HEK293 (cell line): ENCODE measurements at regions not wholly inside any gene's neighbourhood (a gene's known extent, or its start where the extent isn't known, plus 50 kb on each side); places are given as distances from the start of the nearest gene placed in this dataset.
A peak's percentile ranks its signal among the peaks of the same experiment; 100 is the strongest.

Source experiments
- CTCF ChIA-PET: fragments of 350-600 bp; formaldehyde crosslinking; extraction: SDS; loops from one replicate; lab custom pipeline; 2021; ENCODE audit warnings: antibody characterized with exemption; lab: Yijun Ruan, JAX
- POLR2A ChIA-PET: fragments of 300-600 bp; formaldehyde crosslinking; extraction: SDS; loops from one replicate; lab custom pipeline; 2020; ENCODE audit warnings: antibody characterized with exemption, inconsistent platforms; lab: Yijun Ruan, JAX
- H3K27ac ChIP-seq: fragments of 200-500 bp; sonication (Bioruptor generic); 2 replicates; pipeline ENCODE4 v1.5.1; 2014; ENCODE audit warnings: low read depth, low read length, control low read depth, inconsistent platforms; ENCODE audit errors: extremely low read depth
- H3K36me3 ChIP-seq, 2 experiments: fragments of 200-500 bp in 1 of 2; sonication (Bioruptor generic) in 1 of 2; 1 replicate in 1 of 2; 2 replicates in 1 of 2; pipeline ENCODE4 v1.5.1; 2014 to 2017; ENCODE audit warnings: inconsistent platforms in 2 of 2, low read length in 2 of 2; ENCODE audit not compliant: control insufficient read depth in 2 of 2, insufficient read depth in 1 of 2
- H3K4me1 ChIP-seq: fragments of 200-500 bp; sonication (Bioruptor generic); 2 replicates; pipeline ENCODE4 v1.5.1; 2014; ENCODE audit warnings: mild to moderate bottlenecking, low read length, inconsistent platforms; ENCODE audit not compliant: control insufficient read depth, insufficient read depth
- H3K4me3 ChIP-seq: 2 replicates; pipeline ENCODE4 v1.5.1; 2011; ENCODE audit warnings: low read depth, mild to moderate bottlenecking, control low read depth, low read length, moderate library complexity
- H3K9me3 ChIP-seq: fragments of 200-500 bp; sonication (Bioruptor generic); 2 replicates; pipeline ENCODE4 v1.5.1; 2014; ENCODE audit warnings: low read depth, low read length, inconsistent platforms; ENCODE audit not compliant: control insufficient read depth, insufficient read depth
- GFI1B ChIP-seq: fragments of 450-650 bp; formaldehyde crosslinking; IDR thresholded peaks from 2 replicates; pipeline ENCODE4 v1.5.1; 2016; ENCODE audit warnings: missing biosample characterization, missing genetic modification characterization
- GLI4 ChIP-seq: fragments of 450-650 bp; formaldehyde crosslinking; IDR thresholded peaks from 2 replicates; pipeline ENCODE4 v1.5.1; 2016; ENCODE audit warnings: missing biosample characterization, missing genetic modification characterization
- IKZF3 ChIP-seq: fragments of 450-650 bp; IDR thresholded peaks from 2 replicates; pipeline ENCODE4 v1.5.0; 2018; ENCODE audit warnings: missing biosample characterization, mild to moderate bottlenecking, missing genetic modification characterization, moderate library complexity
- OSR2 ChIP-seq: fragments of 450-650 bp; formaldehyde crosslinking; IDR thresholded peaks from 2 replicates; pipeline ENCODE4 v1.5.1; 2016; ENCODE audit warnings: missing biosample characterization, missing genetic modification characterization
- PBX3 ChIP-seq: sonication (generic); formaldehyde crosslinking; IDR thresholded peaks from 2 replicates; pipeline ENCODE4 v1.8.1; 2022; ENCODE audit warnings: mild to moderate bottlenecking, moderate library complexity, missing genetic modification reagents
- SCRT1 ChIP-seq: fragments of 450-650 bp; formaldehyde crosslinking; IDR thresholded peaks from 2 replicates; pipeline ENCODE4 v1.5.1; 2016; ENCODE audit warnings: missing biosample characterization, missing genetic modification characterization, borderline replicate concordance
- SETDB1 ChIP-seq: IDR thresholded peaks from one replicate; pipeline ENCODE4 v1.6.1; 2017; ENCODE audit warnings: mild to moderate bottlenecking, low read length, moderate library complexity, mixed read lengths; ENCODE audit not compliant: insufficient read length
- YY2 ChIP-seq: fragments of 450-650 bp; formaldehyde crosslinking; IDR thresholded peaks from 2 replicates; pipeline ENCODE4 v1.5.1; 2016; ENCODE audit warnings: missing biosample characterization, missing genetic modification characterization
- ZFHX2 ChIP-seq: fragments of 450-650 bp; formaldehyde crosslinking; conservative IDR thresholded peaks from 2 replicates; pipeline ENCODE4 v1.5.1; 2016; ENCODE audit warnings: missing biosample characterization, missing genetic modification characterization
- ZFP3 ChIP-seq: fragments of 450-650 bp; formaldehyde crosslinking; IDR thresholded peaks from 2 replicates; pipeline ENCODE4 v1.5.1; 2016; ENCODE audit warnings: low read depth, missing biosample characterization, missing genetic modification characterization
- ZFP69B ChIP-seq: fragments of 450-650 bp; formaldehyde crosslinking; IDR thresholded peaks from 2 replicates; pipeline ENCODE4 v1.5.1; 2016; ENCODE audit warnings: missing biosample characterization, missing genetic modification characterization
- ZNF223 ChIP-seq: fragments of 450-650 bp; formaldehyde crosslinking; IDR thresholded peaks from 2 replicates; pipeline ENCODE4 v1.5.1; 2016; ENCODE audit warnings: missing biosample characterization, missing genetic modification characterization
- ZNF23 ChIP-seq: fragments of 450-650 bp; formaldehyde crosslinking; IDR thresholded peaks from 2 replicates; pipeline ENCODE4 v1.5.1; 2016; ENCODE audit warnings: missing biosample characterization, missing genetic modification characterization, borderline replicate concordance
- ZNF292 ChIP-seq: fragments of 450-650 bp; formaldehyde crosslinking; IDR thresholded peaks from 2 replicates; pipeline ENCODE4 v1.5.1; 2016; ENCODE audit warnings: low read depth, missing biosample characterization, missing genetic modification characterization, borderline replicate concordance
- ZNF37A ChIP-seq: fragments of 450-650 bp; IDR thresholded peaks from 2 replicates; pipeline ENCODE4 v1.5.1; 2018; ENCODE audit warnings: missing biosample characterization, missing genetic modification characterization
- ZNF426 ChIP-seq: fragments of 450-650 bp; formaldehyde crosslinking; IDR thresholded peaks from 2 replicates; pipeline ENCODE4 v1.5.1; 2017; ENCODE audit warnings: missing biosample characterization, missing genetic modification characterization, mild to moderate bottlenecking, inconsistent platforms, moderate library complexity
- ZNF521 ChIP-seq: fragments of 450-650 bp; formaldehyde crosslinking; IDR thresholded peaks from 2 replicates; pipeline ENCODE4 v1.5.1; 2017; ENCODE audit warnings: missing biosample characterization, mild to moderate bottlenecking, missing genetic modification characterization
- ZNF585B ChIP-seq: fragments of 450-650 bp; formaldehyde crosslinking; IDR thresholded peaks from 2 replicates; pipeline ENCODE4 v1.5.1; 2016; ENCODE audit warnings: missing biosample characterization, missing genetic modification characterization
- ZNF596 ChIP-seq: fragments of 450-650 bp; IDR thresholded peaks from 2 replicates; pipeline ENCODE4 v1.5.0; 2018; ENCODE audit warnings: missing biosample characterization, mild to moderate bottlenecking, missing genetic modification characterization, moderate library complexity
- ZNF660 ChIP-seq: fragments of 450-650 bp; IDR thresholded peaks from 2 replicates; pipeline ENCODE4 v1.5.1; 2018; ENCODE audit warnings: missing biosample characterization, mild to moderate bottlenecking, missing genetic modification characterization
- ZNF670 ChIP-seq: fragments of 450-650 bp; formaldehyde crosslinking; IDR thresholded peaks from 2 replicates; pipeline ENCODE4 v1.5.1; 2016; ENCODE audit warnings: missing biosample characterization, missing genetic modification characterization, low read depth
- ZNF707 ChIP-seq: fragments of 450-650 bp; formaldehyde crosslinking; IDR thresholded peaks from 2 replicates; pipeline ENCODE4 v1.5.1; 2016; ENCODE audit warnings: missing biosample characterization, missing genetic modification characterization
- TF ChIP-seq, protein P1 (sequence below): fragments of 450-650 bp; formaldehyde crosslinking; conservative IDR thresholded peaks from 2 replicates; pipeline ENCODE4 v1.5.1; 2016; ENCODE audit warnings: low read depth, missing biosample characterization, missing genetic modification characterization
- TF ChIP-seq, protein P2 (sequence below): fragments of 450-650 bp; formaldehyde crosslinking; IDR thresholded peaks from 2 replicates; pipeline ENCODE4 v1.5.1; 2016; ENCODE audit warnings: missing biosample characterization, missing genetic modification characterization, low read depth
- TF ChIP-seq, protein P3 (sequence below): fragments of 450-650 bp; formaldehyde crosslinking; IDR thresholded peaks from 2 replicates; pipeline ENCODE4 v1.5.1; 2016; ENCODE audit warnings: missing biosample characterization, missing genetic modification characterization

DNA sequence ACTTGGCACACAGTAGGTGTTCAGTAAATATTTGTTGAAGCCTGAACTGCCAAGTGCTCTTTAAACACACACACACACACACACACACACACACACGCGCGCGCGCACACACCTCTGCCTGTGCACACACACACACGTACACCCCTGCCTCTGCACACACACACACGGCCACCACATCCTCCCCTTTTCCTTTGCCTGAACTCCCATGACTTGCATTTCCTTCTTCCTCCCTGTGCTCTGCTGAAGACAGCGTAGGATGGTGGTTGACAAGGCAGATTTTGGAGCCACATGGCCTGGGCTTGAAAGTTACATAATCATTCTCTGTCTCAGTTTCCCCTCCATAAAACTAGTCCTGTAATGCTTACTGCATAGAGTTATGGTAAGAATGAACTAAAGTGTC lies 712.3 kb downstream of the PTPRU start (continued):
- TF ChIP-seq, protein P1, sequence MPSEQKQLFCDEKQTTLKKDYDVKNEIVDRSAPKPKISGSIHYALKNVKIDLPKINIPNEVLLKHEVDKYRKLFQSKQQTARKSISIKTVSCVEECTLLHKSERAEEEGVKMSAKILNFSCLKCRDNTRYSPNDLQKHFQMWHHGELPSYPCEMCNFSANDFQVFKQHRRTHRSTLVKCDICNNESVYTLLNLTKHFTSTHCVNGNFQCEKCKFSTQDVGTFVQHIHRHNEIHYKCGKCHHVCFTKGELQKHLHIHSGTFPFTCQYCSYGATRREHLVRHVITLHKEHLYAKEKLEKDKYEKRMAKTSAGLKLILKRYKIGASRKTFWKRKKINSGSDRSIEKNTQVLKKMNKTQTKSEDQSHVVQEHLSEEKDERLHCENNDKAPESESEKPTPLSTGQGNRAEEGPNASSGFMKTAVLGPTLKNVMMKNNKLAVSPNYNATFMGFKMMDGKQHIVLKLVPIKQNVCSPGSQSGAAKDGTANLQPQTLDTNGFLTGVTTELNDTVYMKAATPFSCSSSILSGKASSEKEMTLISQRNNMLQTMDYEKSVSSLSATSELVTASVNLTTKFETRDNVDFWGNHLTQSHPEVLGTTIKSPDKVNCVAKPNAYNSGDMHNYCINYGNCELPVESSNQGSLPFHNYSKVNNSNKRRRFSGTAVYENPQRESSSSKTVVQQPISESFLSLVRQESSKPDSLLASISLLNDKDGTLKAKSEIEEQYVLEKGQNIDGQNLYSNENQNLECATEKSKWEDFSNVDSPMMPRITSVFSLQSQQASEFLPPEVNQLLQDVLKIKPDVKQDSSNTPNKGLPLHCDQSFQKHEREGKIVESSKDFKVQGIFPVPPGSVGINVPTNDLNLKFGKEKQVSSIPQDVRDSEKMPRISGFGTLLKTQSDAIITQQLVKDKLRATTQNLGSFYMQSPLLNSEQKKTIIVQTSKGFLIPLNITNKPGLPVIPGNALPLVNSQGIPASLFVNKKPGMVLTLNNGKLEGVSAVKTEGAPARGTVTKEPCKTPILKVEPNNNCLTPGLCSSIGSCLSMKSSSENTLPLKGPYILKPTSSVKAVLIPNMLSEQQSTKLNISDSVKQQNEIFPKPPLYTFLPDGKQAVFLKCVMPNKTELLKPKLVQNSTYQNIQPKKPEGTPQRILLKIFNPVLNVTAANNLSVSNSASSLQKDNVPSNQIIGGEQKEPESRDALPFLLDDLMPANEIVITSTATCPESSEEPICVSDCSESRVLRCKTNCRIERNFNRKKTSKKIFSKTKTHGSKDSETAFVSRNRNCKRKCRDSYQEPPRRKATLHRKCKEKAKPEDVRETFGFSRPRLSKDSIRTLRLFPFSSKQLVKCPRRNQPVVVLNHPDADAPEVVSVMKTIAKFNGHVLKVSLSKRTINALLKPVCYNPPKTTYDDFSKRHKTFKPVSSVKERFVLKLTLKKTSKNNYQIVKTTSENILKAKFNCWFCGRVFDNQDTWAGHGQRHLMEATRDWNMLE (tag by site-specific recombination) = no peak
- TF ChIP-seq ZNF23 (no peak), ZNF292 (tag by site-specific recombination) (no peak), PBX3 (CRISPR knock-in tag) (no peak), SETDB1 (no peak), GFI1B (tag by site-specific recombination) (no peak), ZNF670 (tag by site-specific recombination) (no peak), IKZF3 (tag by site-specific recombination) (no peak), OSR2 (no peak), GLI4 (tag by site-specific recombination) (no peak), ZNF660 (no peak), ZFHX2 (tag by site-specific recombination) (0 out of 2 replicates have a peak, but pooled peaks have one; percentile 11), ZFP3 (no peak)
- TF ChIP-seq, protein P2, sequence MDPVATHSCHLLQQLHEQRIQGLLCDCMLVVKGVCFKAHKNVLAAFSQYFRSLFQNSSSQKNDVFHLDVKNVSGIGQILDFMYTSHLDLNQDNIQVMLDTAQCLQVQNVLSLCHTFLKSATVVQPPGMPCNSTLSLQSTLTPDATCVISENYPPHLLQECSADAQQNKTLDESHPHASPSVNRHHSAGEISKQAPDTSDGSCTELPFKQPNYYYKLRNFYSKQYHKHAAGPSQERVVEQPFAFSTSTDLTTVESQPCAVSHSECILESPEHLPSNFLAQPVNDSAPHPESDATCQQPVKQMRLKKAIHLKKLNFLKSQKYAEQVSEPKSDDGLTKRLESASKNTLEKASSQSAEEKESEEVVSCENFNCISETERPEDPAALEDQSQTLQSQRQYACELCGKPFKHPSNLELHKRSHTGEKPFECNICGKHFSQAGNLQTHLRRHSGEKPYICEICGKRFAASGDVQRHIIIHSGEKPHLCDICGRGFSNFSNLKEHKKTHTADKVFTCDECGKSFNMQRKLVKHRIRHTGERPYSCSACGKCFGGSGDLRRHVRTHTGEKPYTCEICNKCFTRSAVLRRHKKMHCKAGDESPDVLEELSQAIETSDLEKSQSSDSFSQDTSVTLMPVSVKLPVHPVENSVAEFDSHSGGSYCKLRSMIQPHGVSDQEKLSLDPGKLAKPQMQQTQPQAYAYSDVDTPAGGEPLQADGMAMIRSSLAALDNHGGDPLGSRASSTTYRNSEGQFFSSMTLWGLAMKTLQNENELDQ = no peak

DNA sequence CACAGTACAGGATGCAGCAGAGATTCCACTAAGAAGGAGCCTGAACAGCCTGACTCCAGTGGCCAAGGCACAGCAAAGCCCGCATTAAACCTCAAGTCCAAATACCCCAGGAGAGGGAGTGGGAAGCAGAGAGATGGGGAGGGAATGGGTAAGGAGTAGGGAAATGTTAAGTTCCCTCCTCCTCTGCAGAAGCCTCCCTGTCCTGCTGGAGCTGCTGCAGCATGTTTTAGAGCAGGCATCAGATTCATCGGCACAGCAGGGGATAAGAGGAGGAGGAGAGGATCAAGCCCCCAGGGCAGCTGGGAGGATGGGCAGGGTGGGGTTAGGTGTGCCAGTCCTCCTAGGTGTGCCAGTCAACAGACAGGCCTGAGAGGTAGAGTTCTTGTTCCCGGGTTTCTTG lies 709.7 kb downstream of the PTPRU start:
- no peaks in the 10 kb centered on the region for H3K9me3 ChIP-seq
- H3K4me1 ChIP-seq = no peaks in the 10 kb centered on the region
- no peaks in the 10 kb centered on the region for H3K36me3 ChIP-seq
- no peak overlapping the region for H3K4me3 ChIP-seq
- POLR2A ChIA-PET = no interaction called here
- TF ChIP-seq ZNF596 (tag by site-specific recombination) (no peak), SCRT1 (tag by site-specific recombination) (no peak), OSR2 (no peak), YY2 (tag by site-specific recombination) (no peak), ZNF223 (tag by site-specific recombination) (no peak), ZNF707 (tag by site-specific recombination) (no peak), ZNF426 (no peak), ZFP69B (no peak), ZNF37A (tag by site-specific recombination) (no peak), ZNF521 (tag by site-specific recombination) (no peak), ZNF585B (tag by site-specific recombination) (no peak)
- TF ChIP-seq, protein P3, sequence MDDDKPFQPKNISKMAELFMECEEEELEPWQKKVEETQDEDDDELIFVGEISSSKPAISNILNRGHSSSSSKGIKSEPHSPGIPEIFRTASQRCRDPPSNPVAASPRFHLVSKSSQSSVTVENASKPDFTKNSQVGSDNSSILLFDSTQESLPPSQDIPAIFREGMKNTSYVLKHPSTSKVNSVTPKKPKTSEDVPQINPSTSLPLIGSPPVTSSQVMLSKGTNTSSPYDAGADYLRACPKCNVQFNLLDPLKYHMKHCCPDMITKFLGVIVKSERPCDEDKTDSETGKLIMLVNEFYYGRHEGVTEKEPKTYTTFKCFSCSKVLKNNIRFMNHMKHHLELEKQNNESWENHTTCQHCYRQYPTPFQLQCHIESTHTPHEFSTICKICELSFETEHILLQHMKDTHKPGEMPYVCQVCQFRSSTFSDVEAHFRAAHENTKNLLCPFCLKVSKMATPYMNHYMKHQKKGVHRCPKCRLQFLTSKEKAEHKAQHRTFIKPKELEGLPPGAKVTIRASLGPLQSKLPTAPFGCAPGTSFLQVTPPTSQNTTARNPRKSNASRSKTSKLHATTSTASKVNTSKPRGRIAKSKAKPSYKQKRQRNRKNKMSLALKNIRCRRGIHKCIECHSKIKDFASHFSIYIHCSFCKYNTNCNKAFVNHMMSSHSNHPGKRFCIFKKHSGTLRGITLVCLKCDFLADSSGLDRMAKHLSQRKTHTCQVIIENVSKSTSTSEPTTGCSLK (tag by site-specific recombination) = no peak
- no peak overlapping the region for H3K27ac ChIP-seq
- CTCF ChIA-PET = interaction anchor here (0.6 kb wide), 1 partner anchor 983 kb away, joined by 3 read pairs; no protein-coding TSS in a partner anchor
